ENCODE measurements at regions not wholly inside any gene's neighbourhood (a gene's known extent, or its start where the extent isn't known, plus 50 kb on each side); places are given as distances from the start of the nearest gene placed in this dataset.

DNA sequence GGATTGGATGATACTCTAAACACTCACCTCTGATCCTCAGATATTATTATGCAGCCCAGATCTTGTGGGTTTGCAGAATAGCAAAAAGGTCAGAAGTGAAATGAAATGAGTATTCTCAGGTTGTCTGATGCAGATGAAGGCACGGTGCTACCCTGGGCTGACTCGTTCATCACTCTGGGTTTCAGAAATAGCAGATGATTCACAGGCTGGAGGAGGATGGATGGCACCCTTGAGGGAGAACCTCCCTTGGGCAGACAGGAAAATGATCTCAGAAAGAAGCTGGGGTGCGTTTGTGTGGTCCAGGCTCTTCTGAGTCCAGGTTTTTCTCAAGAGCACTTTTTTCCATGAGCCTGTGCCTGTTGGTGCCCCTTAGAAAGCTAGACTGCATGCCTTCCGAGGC, 515.8 kb upstream of the MKI67 start:
- no peak for FAIRE-seq
- no peak for DNase-seq (ENCODE audit: low spot score)

DNA sequence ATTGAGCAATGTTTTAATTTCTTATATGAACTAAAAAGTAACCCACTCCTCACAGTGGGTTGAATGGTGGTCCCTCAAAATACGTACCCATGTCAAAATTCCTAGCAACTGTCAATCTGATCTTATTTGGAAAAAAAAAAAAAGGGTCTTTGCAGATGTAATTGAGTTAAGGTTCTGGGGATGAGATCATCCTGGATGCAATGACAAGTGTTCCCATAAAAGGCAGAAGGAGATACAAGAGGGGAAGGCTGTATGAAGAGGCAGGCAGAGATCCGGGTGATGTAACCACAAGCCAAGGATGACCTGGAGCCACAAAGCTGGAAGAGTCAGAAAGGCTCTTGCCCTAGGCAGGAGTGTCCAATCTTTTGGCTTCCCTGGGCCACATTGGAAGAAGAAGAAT, 516.3 kb upstream of the MKI67 start:
- DNase-seq (ENCODE audit: low spot score) (peak; percentile 25), FAIRE-seq (no peak)

DNA sequence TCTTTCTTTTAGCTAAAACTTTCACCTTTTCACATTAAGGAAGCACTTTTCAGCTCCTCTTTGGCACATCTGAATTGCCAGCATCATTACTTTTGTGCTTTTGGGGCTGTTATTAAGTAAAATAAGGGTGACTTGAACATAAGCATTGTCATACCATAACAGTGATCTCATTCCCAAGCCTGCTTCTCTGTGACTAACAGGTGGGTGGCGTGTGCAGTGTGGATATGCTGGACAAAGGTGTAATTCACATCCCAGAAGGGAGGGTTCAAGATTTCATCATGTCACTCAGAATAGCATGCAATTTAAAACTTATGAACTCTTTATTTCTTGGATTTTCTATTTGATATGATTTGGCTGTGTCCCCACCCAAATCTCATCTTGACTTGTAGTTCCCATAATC, 517.4 kb upstream of the MKI67 start:
- no peak for FAIRE-seq
- DNase-seq (ENCODE audit: low spot score) = no peak

DNA sequence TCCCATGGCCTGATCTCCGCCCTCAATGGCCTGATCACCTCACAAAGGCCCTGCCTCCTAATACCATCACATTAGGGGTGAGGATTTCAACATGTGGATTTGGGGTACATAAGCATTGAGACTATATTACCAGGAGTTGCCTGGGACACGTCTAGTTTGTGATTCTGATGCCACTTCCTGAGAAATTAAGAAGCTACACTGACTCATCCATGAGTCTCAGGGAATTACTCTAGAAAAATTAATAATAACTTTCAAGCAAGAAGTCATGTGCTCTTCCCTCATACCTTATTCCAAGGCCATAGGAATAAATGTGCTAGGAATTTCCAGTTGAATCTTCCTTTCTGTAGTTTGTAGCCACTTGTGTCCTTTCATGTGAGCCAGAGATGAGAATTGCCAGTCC, 519.3 kb upstream of the MKI67 start:
- DNase-seq (ENCODE audit: low spot score) = no peak
- FAIRE-seq = no peak

DNA sequence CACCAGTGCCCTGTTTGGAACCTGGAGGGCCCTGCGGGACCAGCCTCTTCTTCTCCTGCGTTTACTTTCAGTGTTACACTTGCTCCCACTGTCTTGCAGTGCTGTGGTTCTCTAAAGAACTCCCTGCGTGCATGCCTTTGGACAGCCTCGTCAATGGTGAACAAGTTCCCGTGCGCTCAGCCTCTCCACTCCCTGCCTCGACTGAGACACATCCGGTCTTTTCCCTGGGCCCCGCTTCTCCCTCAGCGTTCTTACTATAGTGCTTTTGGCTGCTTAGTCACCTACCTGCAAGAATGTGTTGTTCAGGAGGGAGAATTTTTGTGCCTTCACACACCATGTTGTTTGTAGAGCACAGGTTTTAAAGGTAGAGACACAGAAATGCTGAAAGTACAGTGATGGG, 520.7 kb upstream of the MKI67 start:
- DNase-seq (ENCODE audit: low spot score) (no peak), FAIRE-seq (no peak)

DNA sequence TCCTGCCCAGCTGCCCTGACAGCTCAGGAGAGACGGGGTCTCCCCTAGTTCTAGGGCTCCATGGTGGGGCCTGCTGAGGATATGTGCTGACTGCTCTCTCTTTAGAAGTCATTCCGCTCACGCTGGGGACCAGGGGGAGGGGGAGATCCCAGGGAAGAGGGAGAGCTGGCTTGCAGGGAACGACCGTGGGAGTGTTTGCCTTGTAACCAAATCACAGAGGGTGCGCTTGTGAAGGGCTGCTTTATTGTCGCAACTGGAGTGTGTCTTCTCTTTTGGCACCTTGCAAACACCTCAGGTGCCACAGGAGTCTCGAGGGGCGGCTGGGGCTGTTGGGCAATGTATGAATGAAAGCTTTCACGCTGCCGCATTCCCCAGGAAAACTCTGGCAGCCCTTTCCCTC, 531.3 kb upstream of the MKI67 start:
- FAIRE-seq (no peak), DNase-seq (ENCODE audit: low spot score) (no peak)

DNA sequence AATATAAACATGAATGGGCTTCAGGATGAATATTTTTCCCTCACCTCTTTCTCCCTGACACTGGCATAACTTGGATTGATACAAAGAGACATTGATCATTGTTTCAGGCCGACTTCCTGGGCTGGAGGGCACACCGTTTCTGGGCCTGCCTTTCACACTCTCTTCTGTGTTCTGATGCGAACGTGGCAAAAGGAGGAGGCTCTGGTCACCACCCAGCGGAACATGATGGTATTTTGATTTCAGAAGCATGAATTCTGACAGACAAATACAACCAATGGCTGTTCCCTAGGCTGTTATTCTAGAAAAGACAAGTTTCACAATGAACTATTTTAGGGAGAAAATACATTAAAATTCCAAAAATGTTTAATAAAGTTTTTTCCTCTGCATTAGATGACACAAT, 534.5 kb upstream of the MKI67 start:
- FAIRE-seq (no peak), DNase-seq (ENCODE audit: low spot score) (no peak)

DNA sequence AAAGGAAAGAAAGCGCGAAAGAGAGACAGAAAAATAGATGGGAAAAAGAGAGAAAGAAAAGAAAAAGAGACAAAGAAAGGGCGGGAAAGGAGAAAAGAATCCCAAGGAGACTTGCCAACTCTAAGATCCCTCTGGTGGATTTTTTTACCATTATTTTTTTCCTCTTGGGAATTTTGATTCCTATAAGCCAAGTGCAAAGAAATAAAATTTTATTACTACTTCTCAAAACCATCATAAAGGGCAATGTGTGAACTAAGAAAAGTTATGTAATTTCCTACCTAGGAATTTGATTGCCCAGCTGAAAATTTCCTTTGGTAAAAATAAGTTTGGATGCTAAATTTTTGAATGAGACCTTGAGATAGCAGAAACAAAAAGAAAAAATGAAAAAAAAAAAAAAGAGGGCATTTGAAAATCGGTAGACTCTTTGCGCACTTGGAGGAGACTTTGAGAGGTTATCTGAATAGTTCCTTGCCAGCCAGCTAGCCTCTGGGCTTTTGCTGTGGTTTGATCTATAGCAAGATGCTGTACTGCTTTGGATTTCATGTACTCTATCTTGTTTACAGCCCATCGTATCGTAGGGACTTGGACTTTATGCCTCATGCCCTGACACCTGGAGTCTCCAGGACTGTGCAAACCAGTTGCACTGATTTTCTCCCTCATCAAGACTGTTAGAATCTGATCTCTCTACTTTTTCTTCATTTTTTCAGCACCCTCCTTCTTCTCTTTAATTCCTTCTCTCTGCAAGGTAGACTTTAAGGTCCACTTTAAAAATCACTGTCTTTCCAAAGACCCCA, 535.4 kb upstream of the MKI67 start:
- no peak for FAIRE-seq
- no peak for DNase-seq (ENCODE audit: low spot score)

DNA sequence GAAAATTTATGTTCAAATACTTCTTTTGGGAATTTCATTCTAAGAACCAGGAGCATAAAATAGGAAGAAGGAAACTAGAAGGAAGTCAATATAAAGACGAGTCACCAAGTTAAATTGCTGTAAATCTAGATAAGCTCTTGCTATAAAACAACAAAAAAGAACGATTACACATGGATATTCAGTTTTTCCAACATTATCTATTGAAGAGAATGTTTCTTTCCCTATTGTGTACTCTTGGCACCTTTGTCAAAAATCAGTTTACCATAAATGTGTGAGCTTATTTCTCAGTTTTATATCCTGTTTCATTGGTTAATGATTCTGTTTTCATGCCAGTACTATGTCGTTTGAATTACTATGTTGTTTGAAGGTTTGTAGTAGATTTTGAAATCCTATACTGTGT, 536.3 kb upstream of the MKI67 start:
- no peak for DNase-seq (ENCODE audit: low spot score)
- FAIRE-seq = no peak

DNA sequence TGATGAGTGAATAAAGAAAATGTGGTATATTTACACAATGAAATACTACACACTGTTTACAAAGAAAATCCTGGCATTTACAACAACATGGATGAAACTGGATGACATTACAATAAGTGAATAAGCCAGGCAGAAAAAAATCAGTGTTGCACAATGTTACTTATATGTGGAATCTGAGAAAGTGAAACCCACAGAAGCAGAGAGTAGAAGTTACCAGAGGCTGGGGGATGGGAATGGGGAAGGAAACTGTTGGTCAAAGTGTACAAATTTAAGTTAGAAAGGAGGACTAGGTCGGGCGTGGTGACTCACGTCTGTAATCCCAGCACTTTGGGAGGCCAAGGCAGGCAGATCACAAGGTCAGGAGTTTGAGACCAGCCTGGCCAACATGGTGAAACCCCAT, 538.5 kb upstream of the MKI67 start:
- FAIRE-seq = no peak

DNA sequence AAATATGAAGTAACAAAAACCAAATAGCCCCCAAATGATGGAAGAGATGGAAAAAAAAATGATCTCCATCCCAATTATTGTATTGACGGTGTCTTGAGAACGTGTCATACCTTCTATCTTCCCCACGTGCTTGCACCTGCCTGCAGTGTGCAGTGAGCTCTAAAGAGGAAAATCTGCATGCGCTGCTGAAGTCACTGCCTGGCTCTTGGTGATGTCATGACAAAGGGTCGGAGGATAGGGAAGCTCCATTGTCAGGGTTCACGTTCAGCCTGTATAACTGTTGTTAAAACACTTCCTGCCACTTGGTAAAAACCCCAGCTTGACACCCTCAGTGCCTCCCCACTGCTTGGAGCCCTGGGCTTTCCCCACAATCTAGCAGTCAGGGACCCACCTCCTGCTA, 549.2 kb upstream of the MKI67 start:
- DNase-seq (ENCODE audit: low spot score) = no peak
- no peak for FAIRE-seq

More for the DNA sequence above, 538.5 kb upstream of the MKI67 start:
- no peak for DNase-seq (ENCODE audit: low spot score)

DNA sequence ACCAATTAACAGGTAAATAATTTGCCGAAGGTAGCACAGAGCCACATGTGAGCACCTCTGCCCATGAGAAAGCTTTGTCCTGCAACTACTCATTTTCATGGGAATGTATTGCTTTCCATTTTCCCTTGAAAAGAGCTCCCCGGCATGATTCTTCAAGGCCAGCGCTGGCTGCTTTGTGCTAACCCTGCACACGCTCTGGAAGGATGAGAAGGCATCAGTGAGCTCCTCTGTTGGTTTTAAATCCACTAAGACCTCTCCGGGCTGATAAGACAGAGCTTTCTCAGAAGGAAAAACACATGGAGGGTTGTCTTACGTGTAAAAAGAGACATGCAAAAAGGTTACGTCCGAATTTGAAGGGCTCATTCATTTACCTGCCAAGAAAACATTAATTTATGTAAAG, 553.9 kb upstream of the MKI67 start:
- FAIRE-seq = no peak
- DNase-seq (ENCODE audit: low spot score) = no peak

DNA sequence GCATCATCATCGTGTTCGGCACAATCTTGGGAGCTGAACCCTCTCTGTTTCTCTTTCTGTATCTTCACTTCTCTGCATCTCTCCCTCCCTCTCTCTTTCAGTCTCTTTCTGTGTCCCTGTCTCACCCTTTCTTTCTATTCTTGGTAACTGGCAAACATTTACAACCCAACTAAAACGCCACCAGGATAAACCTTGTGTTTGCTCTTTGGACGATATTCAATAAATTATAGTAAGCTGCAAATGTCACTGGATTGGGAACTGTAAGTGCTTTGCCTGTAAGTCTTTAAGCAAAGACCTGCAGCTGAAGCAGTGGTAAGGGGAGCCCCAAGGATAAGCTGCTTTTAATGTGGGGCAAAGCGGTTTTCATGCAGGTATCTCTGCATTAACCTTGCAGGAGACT, 558.0 kb upstream of the MKI67 start:
- DNase-seq (ENCODE audit: low spot score) (no peak), FAIRE-seq (no peak)

DNA sequence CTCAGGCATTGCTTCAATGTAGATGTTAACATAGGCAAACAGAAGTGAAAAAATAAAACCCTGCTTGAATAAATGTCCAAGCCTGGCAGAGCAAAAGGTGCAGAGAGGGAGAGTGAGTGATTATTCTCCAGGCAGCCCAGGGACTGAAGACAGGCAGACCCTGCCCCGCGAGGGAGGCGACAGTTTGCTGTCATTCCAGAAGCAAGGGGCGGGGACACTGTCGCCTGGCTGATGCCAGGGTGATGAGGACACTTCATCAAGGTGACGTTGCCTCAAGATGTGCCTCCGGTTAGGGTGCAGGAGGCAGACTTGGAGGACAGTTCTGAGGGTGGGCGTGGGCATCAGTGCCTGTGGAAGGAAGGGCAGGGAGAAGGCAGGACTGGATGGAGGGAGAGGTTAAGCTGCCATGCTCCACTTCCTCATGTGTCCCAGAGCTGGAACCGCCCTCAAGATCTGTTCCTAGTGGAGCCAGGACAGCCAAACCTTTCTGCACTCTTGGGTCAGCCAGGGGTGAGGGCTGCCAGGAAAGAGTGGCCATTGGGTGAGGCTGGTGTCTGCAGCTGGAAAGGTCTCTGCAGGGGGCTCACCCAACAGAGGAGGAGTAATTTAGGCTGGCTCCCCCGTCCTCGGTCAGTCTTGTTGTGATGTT, 560.5 kb upstream of the MKI67 start:
- no peak for FAIRE-seq

DNA sequence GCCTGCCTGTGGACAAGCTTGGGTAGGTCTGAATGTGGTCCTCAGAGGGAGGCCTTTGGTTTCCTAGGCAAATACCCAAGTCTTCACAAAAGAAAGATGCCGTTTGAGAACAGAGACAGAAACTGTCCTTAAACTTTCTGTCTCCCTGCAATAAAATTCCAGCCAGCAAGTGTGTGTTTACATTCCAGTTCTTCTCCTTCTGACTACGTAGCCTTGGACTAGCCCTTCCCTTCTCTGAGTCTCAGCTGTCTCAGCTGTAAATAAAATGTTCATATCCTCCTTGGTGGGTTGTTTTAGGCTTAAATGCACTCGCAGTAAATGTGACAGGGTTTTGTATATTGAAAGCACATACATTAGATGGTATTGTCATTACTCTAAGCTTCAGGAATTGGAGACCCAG, 561.2 kb upstream of the MKI67 start:
- no peak for DNase-seq (ENCODE audit: low spot score)
- no peak for FAIRE-seq

More for the DNA sequence above, 560.5 kb upstream of the MKI67 start:
- DNase-seq (ENCODE audit: low spot score) = no peak

DNA sequence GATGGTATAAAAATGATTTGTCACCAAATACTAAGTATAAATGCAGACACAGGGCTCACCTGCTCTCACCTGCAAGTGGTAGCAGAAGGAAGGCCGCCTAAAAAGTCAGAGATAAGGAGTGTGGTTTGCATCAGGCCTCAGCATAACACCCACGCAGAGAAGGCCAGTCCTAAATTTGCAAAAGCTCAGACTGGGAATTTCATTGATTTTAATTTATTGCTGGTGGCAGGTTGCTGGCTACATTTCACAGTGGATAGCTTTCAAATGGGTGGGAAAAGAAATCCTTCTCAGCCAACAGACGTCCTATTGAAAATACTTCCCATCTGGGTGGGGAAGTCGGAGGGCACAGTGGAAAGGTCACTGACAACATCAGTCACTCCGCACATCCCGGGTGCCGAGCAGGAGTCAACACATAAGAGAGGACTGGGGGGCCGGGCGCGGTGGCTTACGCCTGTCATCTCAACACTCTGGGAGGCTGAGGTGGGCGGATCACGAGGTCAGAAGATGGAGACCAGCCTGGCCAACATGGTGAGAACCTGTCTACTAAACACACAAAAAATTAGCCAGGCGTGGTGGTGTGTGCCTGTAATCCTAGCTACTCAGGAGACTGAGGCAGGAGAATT, 561.8 kb upstream of the MKI67 start:
- no peak for FAIRE-seq
- DNase-seq (ENCODE audit: low spot score) = no peak

DNA sequence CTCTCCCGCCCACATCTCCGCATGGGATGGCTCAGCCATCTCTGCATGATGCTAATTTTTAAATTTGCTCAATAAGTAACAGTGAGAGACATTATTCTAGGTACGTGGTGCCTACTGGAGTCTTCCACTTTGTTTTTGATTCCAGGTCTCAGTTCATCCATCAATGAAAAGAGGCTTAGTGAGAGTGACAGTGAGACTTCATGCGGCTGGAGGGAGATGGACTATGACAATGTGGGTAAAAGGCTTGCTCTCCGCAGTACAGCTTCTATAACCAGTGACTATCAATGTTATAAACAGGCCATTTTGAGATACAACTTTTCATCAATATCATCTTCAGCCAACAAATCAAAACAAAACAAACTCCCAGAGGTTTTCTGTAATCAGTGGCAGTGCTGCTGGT, 563.4 kb upstream of the MKI67 start:
- FAIRE-seq (no peak), DNase-seq (ENCODE audit: low spot score) (no peak)

DNA sequence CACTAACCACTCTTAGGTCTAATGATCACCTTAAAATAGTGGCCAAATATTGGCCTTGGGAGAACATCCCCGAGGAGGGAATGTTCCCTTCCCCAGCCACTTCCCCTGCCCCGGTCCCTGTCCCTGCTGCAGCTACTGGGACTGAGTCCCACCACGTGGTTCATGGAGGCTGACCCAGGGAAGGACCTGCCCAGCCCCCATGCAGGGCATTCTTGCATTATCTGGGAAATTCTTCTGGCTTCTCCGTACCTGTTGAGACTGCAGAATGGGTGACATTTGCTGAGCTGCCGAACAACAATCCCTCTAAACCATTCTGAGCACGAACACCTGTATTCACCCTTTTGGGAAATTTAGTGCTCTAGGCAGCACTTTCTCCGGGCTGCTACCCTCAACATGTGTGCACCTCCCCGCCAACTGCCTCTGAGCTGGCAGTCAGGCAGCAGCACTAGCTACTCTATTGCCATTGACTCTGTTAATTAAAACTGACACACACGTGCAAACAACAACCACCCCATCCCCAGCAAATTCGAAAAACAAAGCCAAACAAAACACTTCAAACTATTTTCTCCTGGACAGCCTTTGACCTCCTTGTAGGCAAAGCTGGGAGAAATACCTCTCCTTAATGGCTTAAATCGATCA, 567.4 kb upstream of the MKI67 start:
- no peak for FAIRE-seq
- DNase-seq (ENCODE audit: low spot score) = no peak

DNA sequence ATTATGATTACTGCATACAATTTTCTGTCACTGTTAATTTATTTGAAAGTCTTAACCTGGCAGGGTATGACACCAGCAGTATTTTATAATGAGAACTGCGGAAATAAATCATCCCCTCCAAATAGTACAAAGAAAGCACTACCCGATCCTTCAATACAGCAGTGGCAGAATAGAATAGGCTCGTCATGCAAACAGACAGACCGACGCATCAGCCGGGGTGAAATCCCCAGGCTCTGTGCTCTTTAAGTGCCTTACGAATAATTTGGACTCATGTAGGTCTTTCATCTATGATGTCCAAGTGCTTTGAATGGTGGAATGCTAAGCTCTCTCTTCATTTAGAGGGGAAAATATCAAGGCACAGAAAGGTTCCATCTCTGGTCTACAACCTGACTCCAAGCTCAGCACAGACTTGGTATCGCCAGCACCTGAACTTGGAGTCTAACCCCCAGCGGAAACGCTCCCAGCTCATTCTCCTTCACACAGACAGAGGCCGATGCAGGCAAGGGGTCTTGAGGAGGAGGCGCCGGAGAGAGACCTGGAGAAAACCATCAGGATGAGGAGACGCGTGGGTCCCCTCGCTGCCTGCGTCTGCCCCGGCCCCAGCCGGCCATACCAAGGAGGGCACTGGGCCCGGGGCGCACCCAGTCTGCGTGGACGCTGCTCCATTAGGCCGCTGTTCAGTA, 568.1 kb upstream of the MKI67 start:
- FAIRE-seq = no peak
- no peak for DNase-seq (ENCODE audit: low spot score)

DNA sequence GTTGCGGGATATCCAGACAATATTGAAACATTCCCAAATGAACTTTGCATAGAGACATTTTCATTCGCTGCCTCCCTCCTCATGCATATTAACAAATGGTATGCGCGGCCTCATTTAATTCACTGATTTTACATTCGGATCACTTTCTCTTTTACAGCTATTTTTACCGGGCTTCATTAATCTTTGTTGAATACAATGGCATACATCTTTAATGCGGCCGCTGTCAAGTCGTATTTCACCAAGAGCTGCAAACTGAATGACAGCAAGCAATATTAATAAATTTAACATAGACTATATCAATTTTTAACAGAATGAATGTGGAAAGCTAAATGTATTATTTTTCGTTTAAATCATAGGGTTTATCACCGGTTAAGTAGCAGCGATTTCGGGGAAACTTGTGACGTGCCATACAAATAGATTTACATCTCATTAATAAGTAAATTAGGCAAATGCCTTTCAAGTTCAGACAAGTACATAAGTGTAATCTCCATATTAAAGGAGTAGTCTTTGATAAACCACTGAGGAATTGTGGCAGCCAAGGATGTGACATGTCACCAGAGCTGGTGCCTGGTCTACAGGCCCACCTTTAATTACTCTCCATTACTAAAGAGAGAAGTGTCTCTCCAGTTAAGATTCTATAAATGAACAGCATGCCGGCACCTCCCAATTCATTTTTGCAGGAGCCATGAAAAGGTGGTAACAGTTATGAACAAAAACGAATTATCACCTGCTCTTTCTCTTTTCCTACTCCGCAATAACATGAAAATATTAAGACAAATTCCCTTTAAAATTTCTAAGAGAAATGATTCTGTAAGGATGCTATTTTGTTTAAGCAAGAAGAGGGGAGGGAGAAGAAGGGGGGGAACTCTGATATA, 568.9 kb upstream of the MKI67 start:
- FAIRE-seq (no peak), DNase-seq (ENCODE audit: low spot score) (no peak)

DNA sequence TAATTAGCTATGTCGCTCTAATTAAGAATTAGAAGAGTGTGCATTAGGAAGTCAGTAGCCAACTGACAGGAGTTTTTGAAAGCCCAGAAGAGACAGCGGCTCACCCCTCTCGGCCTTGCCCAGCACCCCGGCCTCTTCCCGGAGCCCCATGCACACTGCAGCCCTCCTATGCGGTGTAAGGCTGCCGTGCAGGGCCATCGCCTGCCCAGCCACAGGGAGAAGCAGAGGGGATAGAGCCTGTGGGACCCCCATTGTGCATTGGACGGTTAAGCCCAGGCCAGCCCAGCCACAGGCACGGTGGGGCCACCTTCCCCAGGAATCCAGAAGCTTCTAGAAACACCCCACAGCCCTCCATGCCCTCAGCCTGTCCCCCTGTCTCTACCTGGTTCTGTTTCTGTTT, 569.7 kb upstream of the MKI67 start:
- no peak for FAIRE-seq

More for the DNA sequence above, 569.7 kb upstream of the MKI67 start:
- DNase-seq (ENCODE audit: low spot score) = no peak

All from urothelium cell line (cell line).